Endothelial cell of umbilical vein (primary cell): ENCODE measurements at regions not wholly inside any gene's neighbourhood (a gene's known extent, or its start where the extent isn't known, plus 50 kb on each side); places are given as distances from the start of the nearest gene placed in this dataset.

Experiments
- BruUV-seq: library from RNA; stranded (reverse); fragments of 400-500 nt; replicated peaks from 2 replicates; lab custom pipeline; 2021; lab: Mats Ljungman, UMichigan
- CTCF ChIA-PET: fragments of 300-600, 350-600 bp; sonication (Branson Sonifier 250); formaldehyde crosslinking; loops from one replicate; lab custom pipeline; 2021; ENCODE audit warnings: antibody characterized with exemption, inconsistent platforms; lab: Charles Lee
- POLR2A ChIA-PET: fragments of 300-600, 350-600 bp; sonication (Branson Sonifier 250); formaldehyde crosslinking; loops from one replicate; lab custom pipeline; 2021; ENCODE audit warnings: antibody characterized with exemption, inconsistent platforms; lab: Charles Lee
- DNase-seq: peaks from one replicate; pipeline ENCODE4 v3.0.0-alpha.2; 2011; ENCODE audit warnings: low read depth, low spot score
- FAIRE-seq: peaks from 2 replicates; lab custom pipeline; 2011; peaks lifted over from hg19 to GRCh38; lab: Jason Lieb, UNC
- H2AFZ ChIP-seq: 2 replicates; pipeline ENCODE4 v1.6.0; 2012; ENCODE audit warnings: low read depth, low read length, control low read depth, inconsistent platforms
- H3K27ac ChIP-seq: 2 replicates; pipeline ENCODE4 v1.5.1; 2011; ENCODE audit warnings: low read depth, mild to moderate bottlenecking, control low read depth, low read length, moderate library complexity; ENCODE audit not compliant: insufficient read depth
- H3K27me3 ChIP-seq, 2 experiments: 2 replicates each; pipeline versions ENCODE4 v1.6.0 to v1.6.1; 2011; ENCODE audit warnings: low read length in 2 of 2, mixed read lengths in 1 of 2; ENCODE audit not compliant: control insufficient read depth in 2 of 2, insufficient read depth in 2 of 2
- H3K36me3 ChIP-seq, 2 experiments: 2 replicates in 1 of 2; 3 replicates in 1 of 2; pipeline ENCODE4 v1.5.1; 2011; ENCODE audit warnings: low read length in 2 of 2, mild to moderate bottlenecking in 1 of 2, moderate library complexity in 1 of 2; ENCODE audit not compliant: control insufficient read depth in 2 of 2, insufficient read depth in 2 of 2; ENCODE audit errors: extremely low read depth in 1 of 2
- H3K4me1 ChIP-seq: 3 replicates; pipeline ENCODE4 v1.5.1; 2011; ENCODE audit warnings: mild to moderate bottlenecking, low read length; ENCODE audit not compliant: control insufficient read depth, insufficient read depth; ENCODE audit errors: extremely low read depth
- H3K4me2 ChIP-seq: 2 replicates; pipeline ENCODE4 v1.6.1; 2011; ENCODE audit warnings: low read length, control low read depth, mixed read lengths; ENCODE audit not compliant: insufficient read depth
- H3K4me3 ChIP-seq, 3 experiments: fragments of 200-600 bp in 1 of 3; sonication (generic), shearing (Covaris generic) in 1 of 3; replicated peaks in 1 of 3; 2 replicates each; pipeline ENCODE4 v1.5.1; 2011 to 2016; ENCODE audit warnings: control low read depth in 3 of 3, low read length in 3 of 3, mild to moderate bottlenecking in 2 of 3, inconsistent platforms in 1 of 3, low read depth in 1 of 3, moderate library complexity in 1 of 3; ENCODE audit not compliant: insufficient read depth in 1 of 3
- H3K79me2 ChIP-seq: 2 replicates; pipeline ENCODE4 v1.6.0; 2012; ENCODE audit warnings: low read length, inconsistent platforms; ENCODE audit not compliant: control insufficient read depth, insufficient read depth
- H3K9ac ChIP-seq: replicated peaks from 2 replicates; pipeline ENCODE3; 2011; ENCODE audit warnings: low read length, control low read depth; ENCODE audit not compliant: insufficient read depth; ENCODE audit errors: extremely low read depth
- H3K9me1 ChIP-seq: replicated peaks from 3 replicates; pipeline ENCODE4 v1.6.0; 2011; ENCODE audit warnings: mild to moderate bottlenecking, low read length; ENCODE audit not compliant: control insufficient read depth, insufficient read depth; ENCODE audit errors: extremely low read depth
- H3K9me3 ChIP-seq: replicated peaks from 2 replicates; pipeline ENCODE4 v1.5.1; 2012; ENCODE audit warnings: low read length, inconsistent platforms; ENCODE audit not compliant: control insufficient read depth, insufficient read depth
- H4K20me1 ChIP-seq: replicated peaks from 2 replicates; pipeline ENCODE3; 2011; ENCODE audit warnings: mild to moderate bottlenecking, low read length; ENCODE audit not compliant: control insufficient read depth, insufficient read depth; ENCODE audit errors: extremely low read depth
- CTCF ChIP-seq, 2 donors: IDR thresholded peaks; 1 replicate in 1 of 2; 2 replicates in 1 of 2; pipeline ENCODE4 v1.5.1; 2011; ENCODE audit warnings: low read length in 2 of 2, mild to moderate bottlenecking in 2 of 2, moderate library complexity in 2 of 2, control low read depth in 1 of 2, inconsistent platforms in 1 of 2, low read depth in 1 of 2; ENCODE audit not compliant: insufficient read depth in 1 of 2; ENCODE audit errors: extremely low read depth in 1 of 2
- EZH2 ChIP-seq: IDR thresholded peaks from 2 replicates; pipeline ENCODE4 v1.6.1; 2012; ENCODE audit warnings: borderline replicate concordance, low read depth, mild to moderate bottlenecking, moderate library complexity, low read length, inconsistent platforms; ENCODE audit not compliant: severe bottlenecking
- FOS ChIP-seq: IDR thresholded peaks from 2 replicates; pipeline ENCODE4 v1.6.1; 2011; ENCODE audit warnings: mild to moderate bottlenecking, low read length, moderate library complexity, borderline replicate concordance; ENCODE audit not compliant: insufficient read depth
- GATA2 ChIP-seq: IDR thresholded peaks from 2 replicates; pipeline ENCODE4 v1.7.0; 2011; ENCODE audit warnings: low read depth, mild to moderate bottlenecking, moderate library complexity, mixed read lengths, low read length; ENCODE audit not compliant: insufficient read length, insufficient read depth
- JUN ChIP-seq: IDR thresholded peaks from 2 replicates; pipeline ENCODE4 v1.6.1; 2011; ENCODE audit warnings: borderline replicate concordance, low read depth; ENCODE audit not compliant: insufficient read length, insufficient read depth
- MYC ChIP-seq: IDR thresholded peaks from one replicate; pipeline ENCODE4 v1.6.1; 2011; ENCODE audit warnings: mild to moderate bottlenecking, low read depth, low read length
- POLR2A ChIP-seq: IDR thresholded peaks from 2 replicates; pipeline ENCODE4 v1.6.1; 2012; ENCODE audit warnings: low read depth, mild to moderate bottlenecking, control low read depth, low read length
- POLR2AphosphoS5 ChIP-seq: IDR thresholded peaks from 2 replicates; pipeline ENCODE4 v1.6.1; 2012; ENCODE audit warnings: low read depth, mild to moderate bottlenecking, control low read depth, low read length, moderate library complexity; ENCODE audit not compliant: insufficient read depth
- dilution Hi-C: fragments of 300-500 bp; cut with MboI; formaldehyde crosslinking; loops from one replicate; pipeline ENCODE4 v1.15.0; 2019; ENCODE audit warnings: low sequenced_read_pairs; ENCODE audit not compliant: extremely low pct_ligation_motif_present
- intact Hi-C: fragments of 100-400 bp; cut with micrococcal nuclease; formaldehyde crosslinking; loops from one replicate; pipeline ENCODE4 v1.10.0; 2022
- TF ChIP-seq, protein P1 (sequence below): IDR thresholded peaks from 2 replicates; pipeline ENCODE4 v1.6.1; 2011; ENCODE audit not compliant: insufficient read depth, insufficient read length

DNA sequence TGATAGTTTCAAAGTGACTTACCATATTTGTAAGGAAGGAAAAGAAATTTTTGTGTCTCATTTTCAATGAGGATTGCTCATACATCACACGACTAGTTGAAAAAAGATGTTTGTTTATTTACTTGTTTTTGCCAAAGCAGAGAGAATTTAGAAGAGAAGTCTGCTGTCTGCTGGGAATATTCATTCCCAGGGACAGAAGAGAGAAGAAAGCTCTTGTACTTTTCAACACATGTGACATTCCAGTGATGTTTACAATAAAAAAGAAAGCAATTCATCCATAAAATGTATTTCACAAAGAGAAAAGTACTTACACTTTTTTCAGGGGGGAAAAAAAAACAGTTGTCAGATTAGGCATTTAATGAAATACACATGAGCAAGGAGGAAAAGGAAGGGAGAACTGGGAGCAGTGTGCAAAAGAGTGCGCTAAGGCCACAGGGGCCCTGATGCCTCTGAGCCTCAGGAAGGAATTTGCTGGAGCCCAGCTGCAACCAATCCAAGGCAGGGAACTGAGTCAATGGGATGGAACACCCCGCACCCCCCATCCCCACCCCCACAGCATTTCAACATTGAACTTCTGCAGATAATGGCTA is 115.0 kb downstream of the RPAP3 start:
- CTCF ChIA-PET, result interaction anchor here (0.9 to 1.5 kb wide), 2 partner anchors 10 to 192 kb away, joined by 3 to 4 read pairs; no protein-coding TSS in a partner anchor
- Histone ChIP-seq H3K27me3 (no peaks in the 10 kb centered on the region), H3K9me1 (no peaks in the 10 kb centered on the region), H3K27ac (no peak overlapping the region), H3K79me2 (no peaks in the 10 kb centered on the region), H2AFZ (no peak overlapping the region), H3K36me3 (no peaks in the 10 kb centered on the region), H3K9ac (no peak overlapping the region), H3K4me2 (no peak overlapping the region), H3K9me3 (no peaks in the 10 kb centered on the region), H4K20me1 (no peaks in the 10 kb centered on the region), H3K4me3 (no peak overlapping the region), H3K4me1 (peaks cover 6% of the 10 kb centered on the region)
- POLR2A ChIA-PET, result no interaction called here
- FAIRE-seq (no peak), DNase-seq (no peak)
- dilution Hi-C loops (no loop called here), intact Hi-C loops (no loop called here)
- TF ChIP-seq JUN, result no peak
- no peak for TF ChIP-seq POLR2AphosphoS5
- TF ChIP-seq FOS, result no peak
- TF ChIP-seq POLR2A, result no peak
- TF ChIP-seq EZH2, result no peak
- TF ChIP-seq GATA2, result no peak
- no peak for TF ChIP-seq CTCF (IDR thresholded peaks at IDR 0.05; ENCODE audit: extremely low read depth in 1 of 2, insufficient read depth in 1 of 2, low read depth in 1 of 2, low read length in 2 of 2)
- TF ChIP-seq, protein P1, sequence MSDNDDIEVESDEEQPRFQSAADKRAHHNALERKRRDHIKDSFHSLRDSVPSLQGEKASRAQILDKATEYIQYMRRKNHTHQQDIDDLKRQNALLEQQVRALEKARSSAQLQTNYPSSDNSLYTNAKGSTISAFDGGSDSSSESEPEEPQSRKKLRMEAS, result no peak
- no peak for TF ChIP-seq MYC
- no TSS peak for BruUV-seq
